ENCODE measurements at regions not wholly inside any gene's neighbourhood (a gene's known extent, or its start where the extent isn't known, plus 50 kb on each side); places are given as distances from the start of the nearest gene placed in this dataset.
"Not testable (repeated sequence)": the region's sequence is repeated elsewhere in the genome, so short reads cannot be mapped to it uniquely, and the experiment has no call there.

- TF ChIP-seq GATA1 (IDR thresholded peaks at IDR 0.05; ENCODE audit: low read depth, low read length), result no peak
- TF ChIP-seq POLR2A (IDR thresholded peaks at IDR 0.05; ENCODE audit: low read length), result no peak
- DNase-seq, result no peak
Observed at GRCh38 chr2:172247203-172247602, 144.5 kb upstream of the DLX2 start.

- DNase-seq, result no peak
- TF ChIP-seq POLR2A (IDR thresholded peaks at IDR 0.05; ENCODE audit: low read length) (no peak), GATA1 (IDR thresholded peaks at IDR 0.05; ENCODE audit: low read depth, low read length) (no peak)
Observed at GRCh38 chr2:172248381-172248780, 145.7 kb upstream of the DLX2 start.

GRCh38 chr2:172248785-172249187 lies 146.1 kb upstream of the DLX2 start:
- TF ChIP-seq GATA1 (IDR thresholded peaks at IDR 0.05; ENCODE audit: low read depth, low read length), result no peak
- no peak for TF ChIP-seq POLR2A (IDR thresholded peaks at IDR 0.05; ENCODE audit: low read length)
- DNase-seq, result no peak

GRCh38 chr2:172249334-172249733 lies 146.6 kb upstream of the DLX2 start:
- no peak for DNase-seq
- TF ChIP-seq POLR2A (IDR thresholded peaks at IDR 0.05; ENCODE audit: low read length) (no peak), GATA1 (IDR thresholded peaks at IDR 0.05; ENCODE audit: low read depth, low read length) (no peak)

- TF ChIP-seq GATA1 (IDR thresholded peaks at IDR 0.05; ENCODE audit: low read depth, low read length) (no peak), POLR2A (IDR thresholded peaks at IDR 0.05; ENCODE audit: low read length) (no peak)
- DNase-seq, result no peak
Observed at GRCh38 chr2:172249986-172250385, 147.3 kb upstream of the DLX2 start.

- no peak for TF ChIP-seq POLR2A (IDR thresholded peaks at IDR 0.05; ENCODE audit: low read length)
- TF ChIP-seq GATA1 (IDR thresholded peaks at IDR 0.05; ENCODE audit: low read depth, low read length), result no peak
- no peak for DNase-seq
Observed at GRCh38 chr2:172251231-172251630, 148.5 kb upstream of the DLX2 start.

GRCh38 chr2:172252154-172252553 lies 149.5 kb upstream of the DLX2 start:
- no peak for DNase-seq
- TF ChIP-seq POLR2A (IDR thresholded peaks at IDR 0.05; ENCODE audit: low read length) (no peak), GATA1 (IDR thresholded peaks at IDR 0.05; ENCODE audit: low read depth, low read length) (no peak)

GRCh38 chr2:172253190-172254052 lies 150.7 kb upstream of the DLX2 start:
- DNase-seq, result peak in 1 of 2 experiments; percentile 21
- TF ChIP-seq POLR2A (IDR thresholded peaks at IDR 0.05; ENCODE audit: low read length), result no peak
- TF ChIP-seq GATA1 (IDR thresholded peaks at IDR 0.05; ENCODE audit: low read depth, low read length), result no peak

GRCh38 chr2:172256886-172257285 lies 154.2 kb upstream of the DLX2 start:
- TF ChIP-seq GATA1 (IDR thresholded peaks at IDR 0.05; ENCODE audit: low read depth, low read length) (no peak), POLR2A (IDR thresholded peaks at IDR 0.05; ENCODE audit: low read length) (no peak)
- DNase-seq, result no peak

- TF ChIP-seq GATA1 (IDR thresholded peaks at IDR 0.05; ENCODE audit: low read depth, low read length) (no peak), POLR2A (IDR thresholded peaks at IDR 0.05; ENCODE audit: low read length) (no peak)
- no peak for DNase-seq
Observed at GRCh38 chr2:172259827-172260226, 157.1 kb upstream of the DLX2 start.

- no peak for DNase-seq
- no peak for TF ChIP-seq GATA1 (IDR thresholded peaks at IDR 0.05; ENCODE audit: low read depth, low read length)
- no peak for TF ChIP-seq POLR2A (IDR thresholded peaks at IDR 0.05; ENCODE audit: low read length)
Observed at GRCh38 chr2:172260336-172260735, 157.6 kb upstream of the DLX2 start.

GRCh38 chr2:172261292-172261691 lies 158.6 kb upstream of the DLX2 start:
- TF ChIP-seq GATA1 (IDR thresholded peaks at IDR 0.05; ENCODE audit: low read depth, low read length), result no peak
- no peak for DNase-seq

- no peak for DNase-seq
- TF ChIP-seq GATA1 (IDR thresholded peaks at IDR 0.05; ENCODE audit: low read depth, low read length) (no peak), POLR2A (IDR thresholded peaks at IDR 0.05; ENCODE audit: low read length) (no peak)
Observed at GRCh38 chr2:172262486-172262885, 159.8 kb upstream of the DLX2 start.

GRCh38 chr2:172264820-172265219 lies 162.1 kb upstream of the DLX2 start:
- DNase-seq, result not testable (repeated sequence)

GRCh38 chr2:172269507-172270244 lies 157.7 kb upstream of the ITGA6 start:
- DNase-seq, result not testable (repeated sequence)
